ENCODE measurements at regions not wholly inside any gene's neighbourhood (a gene's known extent, or its start where the extent isn't known, plus 50 kb on each side); places are given as distances from the start of the nearest gene placed in this dataset.

GRCh38 chr14:29077916-29078315 is 311.3 kb downstream of the FOXG1 start:
- POLR2A ChIA-PET = no interaction called here

GRCh38 chr14:29078810-29079522 is 312.4 kb downstream of the FOXG1 start:
- H3K27me3 Mint-ChIP-seq = no peaks in the 10 kb centered on the region
- no peak overlapping the region for H3K4me3 Mint-ChIP-seq
- DNase-seq (no peak), ATAC-seq (ENCODE audit: low read depth) (no peak)
- H3K27ac Mint-ChIP-seq = no peak overlapping the region
- H3K4me1 Mint-ChIP-seq = no peaks in the 10 kb centered on the region
- POLR2A ChIA-PET = no interaction called here
- peaks cover 6% of the 10 kb centered on the region for H3K9me3 Mint-ChIP-seq
- no peaks in the 10 kb centered on the region for H3K36me3 Mint-ChIP-seq

More at GRCh38 chr14:29077916-29078315, 311.3 kb downstream of the FOXG1 start:
- no peak overlapping the region for H3K27ac Mint-ChIP-seq
- peaks cover 6% of the 10 kb centered on the region for H3K9me3 Mint-ChIP-seq
- DNase-seq = no peak
- H3K4me3 Mint-ChIP-seq = no peak overlapping the region
- no peaks in the 10 kb centered on the region for H3K4me1 Mint-ChIP-seq
- no peaks in the 10 kb centered on the region for H3K36me3 Mint-ChIP-seq
- H3K27me3 Mint-ChIP-seq = no peaks in the 10 kb centered on the region
- ATAC-seq (ENCODE audit: low read depth) = no peak

DNA sequence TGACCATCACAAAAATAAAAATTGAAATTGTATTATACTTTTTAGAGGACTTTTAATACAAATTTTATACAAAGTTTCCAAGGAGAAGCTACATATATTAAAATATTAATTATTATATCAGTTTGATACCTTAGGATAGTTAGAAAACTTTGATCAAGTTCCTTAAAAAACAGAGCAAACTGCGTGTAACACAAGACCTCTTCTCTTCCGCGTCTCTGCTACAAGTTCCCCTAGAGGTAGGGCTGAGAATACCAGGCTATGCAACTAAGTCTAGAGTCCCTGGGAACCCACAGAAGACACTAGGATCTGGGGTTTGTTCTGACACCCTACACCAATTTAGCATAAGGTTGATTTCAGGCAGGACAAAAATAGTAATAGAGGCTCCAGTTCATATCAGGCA is 319.0 kb downstream of the FOXG1 start:
- Mint-ChIP-seq H3K9me3 (peaks cover 1% of the 10 kb centered on the region), H3K4me3 (no peak overlapping the region), H3K36me3 (no peaks in the 10 kb centered on the region), H3K27ac (no peak overlapping the region), H3K4me1 (no peaks in the 10 kb centered on the region), H3K27me3 (no peaks in the 10 kb centered on the region)
- ATAC-seq (ENCODE audit: low read depth) = no peak
- POLR2A ChIA-PET = no interaction called here
- DNase-seq = no peak

- Mint-ChIP-seq H3K9me3 (peaks cover 5% of the 10 kb centered on the region), H3K4me3 (no peak overlapping the region), H3K27me3 (no peaks in the 10 kb centered on the region), H3K36me3 (no peaks in the 10 kb centered on the region), H3K4me1 (no peaks in the 10 kb centered on the region), H3K27ac (no peak overlapping the region)
- ATAC-seq (ENCODE audit: low read depth) (no peak), DNase-seq (no peak)
- POLR2A ChIA-PET = no interaction called here
These were observed 323.3 kb downstream of the FOXG1 start for GRCh38 chr14:29089849-29090248.

- POLR2A ChIA-PET = no interaction called here
- Mint-ChIP-seq H3K4me1 (no peaks in the 10 kb centered on the region), H3K9me3 (peaks cover 11% of the 10 kb centered on the region), H3K4me3 (no peak overlapping the region), H3K27me3 (no peaks in the 10 kb centered on the region), H3K27ac (no peak overlapping the region), H3K36me3 (no peaks in the 10 kb centered on the region)
- DNase-seq = no peak
- no peak for ATAC-seq (ENCODE audit: low read depth)
These were observed 325.5 kb downstream of the FOXG1 start for GRCh38 chr14:29092121-29092520.

- no peak overlapping the region for H3K4me3 Mint-ChIP-seq
- ATAC-seq (ENCODE audit: low read depth) (no peak), DNase-seq (no peak)
- no peak overlapping the region for H3K27ac Mint-ChIP-seq
- peaks cover 11% of the 10 kb centered on the region for H3K9me3 Mint-ChIP-seq
- no peaks in the 10 kb centered on the region for H3K4me1 Mint-ChIP-seq
- no peaks in the 10 kb centered on the region for H3K27me3 Mint-ChIP-seq
- no peaks in the 10 kb centered on the region for H3K36me3 Mint-ChIP-seq
- POLR2A ChIA-PET = no interaction called here
These were observed 330.9 kb downstream of the FOXG1 start for GRCh38 chr14:29097476-29097875.

DNA sequence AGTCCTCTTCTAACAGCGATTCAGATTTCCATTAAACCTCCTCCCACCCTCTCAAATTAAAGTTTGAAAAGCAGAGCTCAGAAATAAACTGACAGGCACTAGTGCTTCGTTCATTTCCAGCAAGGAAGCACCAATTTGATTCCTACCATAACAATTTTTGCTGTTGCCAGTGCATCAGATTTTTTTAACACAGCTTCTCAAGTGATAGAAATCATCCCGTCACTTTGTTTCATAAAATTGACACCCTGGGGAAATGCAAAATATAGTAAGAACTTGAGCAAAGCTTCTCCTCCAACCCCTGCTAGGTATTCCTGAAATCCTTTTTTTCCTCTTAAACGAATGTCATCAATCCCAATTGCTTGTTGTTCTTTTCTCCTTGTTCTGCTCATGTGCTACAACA is 332.1 kb downstream of the FOXG1 start:
- Mint-ChIP-seq H3K27me3 (no peaks in the 10 kb centered on the region), H3K9me3 (peaks cover 11% of the 10 kb centered on the region), H3K27ac (no peak overlapping the region), H3K4me3 (no peak overlapping the region), H3K4me1 (no peaks in the 10 kb centered on the region), H3K36me3 (no peaks in the 10 kb centered on the region)
- no peak for DNase-seq
- POLR2A ChIA-PET = no interaction called here
- no peak for ATAC-seq (ENCODE audit: low read depth)

GRCh38 chr14:29102266-29102665 is 335.7 kb downstream of the FOXG1 start:
- DNase-seq (no peak), ATAC-seq (ENCODE audit: low read depth) (no peak)
- Mint-ChIP-seq H3K27ac (no peak overlapping the region), H3K4me1 (no peaks in the 10 kb centered on the region), H3K9me3 (peaks cover 6% of the 10 kb centered on the region), H3K27me3 (no peaks in the 10 kb centered on the region), H3K36me3 (no peaks in the 10 kb centered on the region), H3K4me3 (no peak overlapping the region)
- POLR2A ChIA-PET = no interaction called here

- H3K4me1 Mint-ChIP-seq = no peaks in the 10 kb centered on the region
- H3K4me3 Mint-ChIP-seq = no peak overlapping the region
- H3K9me3 Mint-ChIP-seq = peaks cover 6% of the 10 kb centered on the region
- POLR2A ChIA-PET = no interaction called here
- DNase-seq = no peak
- no peaks in the 10 kb centered on the region for H3K27me3 Mint-ChIP-seq
- H3K27ac Mint-ChIP-seq = no peak overlapping the region
- no peaks in the 10 kb centered on the region for H3K36me3 Mint-ChIP-seq
- ATAC-seq (ENCODE audit: low read depth) = no peak
These were observed 336.4 kb downstream of the FOXG1 start for GRCh38 chr14:29102996-29103395.

DNA sequence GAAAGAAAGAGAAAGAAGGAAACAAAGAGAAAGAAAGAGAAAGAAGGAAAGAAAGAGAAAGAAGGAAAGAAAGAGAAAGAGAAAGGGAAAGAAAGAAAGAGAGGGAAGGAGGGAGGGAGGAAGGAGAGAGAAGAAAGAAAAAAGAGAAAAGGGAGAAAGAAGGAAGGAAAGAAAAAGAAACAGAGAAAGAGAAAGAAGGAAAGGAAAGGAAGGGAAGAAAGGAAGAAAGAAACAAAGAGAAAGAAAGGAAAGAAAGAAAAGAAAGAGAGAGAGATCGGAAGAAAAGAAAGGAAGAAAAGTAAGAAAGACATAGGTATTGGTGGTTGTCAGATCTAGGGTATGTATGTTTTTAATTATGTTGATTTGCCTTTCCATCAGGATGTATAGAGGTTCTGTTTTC is 342.3 kb downstream of the FOXG1 start:
- ATAC-seq (ENCODE audit: low read depth) = no peak
- no peaks in the 10 kb centered on the region for H3K36me3 Mint-ChIP-seq
- POLR2A ChIA-PET = no interaction called here
- no peak overlapping the region for H3K27ac Mint-ChIP-seq
- H3K27me3 Mint-ChIP-seq = no peaks in the 10 kb centered on the region
- no peak overlapping the region for H3K4me3 Mint-ChIP-seq
- peaks cover 7% of the 10 kb centered on the region for H3K9me3 Mint-ChIP-seq
- DNase-seq = no peak
- H3K4me1 Mint-ChIP-seq = no peaks in the 10 kb centered on the region

DNA sequence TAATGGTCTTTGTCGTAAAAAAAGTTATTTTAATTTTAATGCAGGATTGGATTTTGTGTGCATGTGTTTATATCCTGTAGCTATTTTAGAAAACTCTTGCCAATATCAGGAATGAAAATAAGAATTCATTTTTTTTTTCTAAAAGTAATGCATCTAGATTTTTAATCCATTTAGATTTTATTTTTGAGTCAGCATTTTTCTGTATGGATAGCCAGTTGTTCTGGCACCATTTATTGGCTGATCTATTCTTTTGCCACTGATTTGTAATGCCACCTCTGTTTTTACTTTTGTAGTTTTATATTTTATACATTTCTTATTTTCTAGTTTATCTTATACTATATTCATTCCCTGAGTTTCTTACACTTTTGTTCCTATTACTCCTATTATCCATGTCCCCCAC is 343.0 kb downstream of the FOXG1 start:
- Mint-ChIP-seq H3K36me3 (no peaks in the 10 kb centered on the region), H3K9me3 (peaks cover 7% of the 10 kb centered on the region), H3K4me3 (no peak overlapping the region), H3K27ac (no peak overlapping the region), H3K4me1 (no peaks in the 10 kb centered on the region), H3K27me3 (no peaks in the 10 kb centered on the region)
- POLR2A ChIA-PET = no interaction called here
- ATAC-seq (ENCODE audit: low read depth) (no peak), DNase-seq (no peak)

DNA sequence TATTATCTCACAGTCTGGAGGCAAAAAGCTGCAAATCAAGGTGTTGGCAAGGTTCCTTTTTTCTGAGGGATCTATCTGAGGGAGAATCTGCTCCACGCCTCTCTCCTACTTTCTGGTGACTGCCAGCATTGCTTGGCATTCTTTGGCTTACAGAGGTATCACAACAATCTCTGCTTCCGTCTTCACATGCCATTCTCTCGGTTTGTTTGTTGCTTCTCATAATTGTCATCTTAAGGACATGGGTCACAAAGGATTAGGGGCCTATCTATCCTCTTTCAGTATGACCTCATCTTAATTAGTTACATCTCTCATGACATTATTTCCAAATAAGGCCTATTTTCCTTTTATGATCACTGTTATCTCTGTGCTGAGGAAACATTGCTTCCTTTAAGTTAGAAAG is 345.0 kb downstream of the FOXG1 start:
- Mint-ChIP-seq H3K4me1 (no peaks in the 10 kb centered on the region), H3K36me3 (no peaks in the 10 kb centered on the region), H3K9me3 (peaks cover 7% of the 10 kb centered on the region), H3K27ac (no peak overlapping the region), H3K4me3 (no peak overlapping the region), H3K27me3 (no peaks in the 10 kb centered on the region)
- POLR2A ChIA-PET = no interaction called here
- ATAC-seq (ENCODE audit: low read depth) (no peak), DNase-seq (no peak)

GRCh38 chr14:29123017-29123416 is 356.4 kb downstream of the FOXG1 start:
- POLR2A ChIA-PET = no interaction called here
- DNase-seq (no peak), ATAC-seq (ENCODE audit: low read depth) (no peak)
- no peaks in the 10 kb centered on the region for H3K27me3 Mint-ChIP-seq
- H3K4me1 Mint-ChIP-seq = no peaks in the 10 kb centered on the region
- H3K36me3 Mint-ChIP-seq = no peaks in the 10 kb centered on the region
- H3K4me3 Mint-ChIP-seq = no peak overlapping the region
- H3K9me3 Mint-ChIP-seq = peaks cover 10% of the 10 kb centered on the region
- H3K27ac Mint-ChIP-seq = no peak overlapping the region

- ATAC-seq (ENCODE audit: low read depth) = no peak
- Mint-ChIP-seq H3K9me3 (peaks cover 6% of the 10 kb centered on the region), H3K27ac (no peak overlapping the region)
These were observed 359.8 kb downstream of the FOXG1 start for GRCh38 chr14:29126361-29126760.

DNA sequence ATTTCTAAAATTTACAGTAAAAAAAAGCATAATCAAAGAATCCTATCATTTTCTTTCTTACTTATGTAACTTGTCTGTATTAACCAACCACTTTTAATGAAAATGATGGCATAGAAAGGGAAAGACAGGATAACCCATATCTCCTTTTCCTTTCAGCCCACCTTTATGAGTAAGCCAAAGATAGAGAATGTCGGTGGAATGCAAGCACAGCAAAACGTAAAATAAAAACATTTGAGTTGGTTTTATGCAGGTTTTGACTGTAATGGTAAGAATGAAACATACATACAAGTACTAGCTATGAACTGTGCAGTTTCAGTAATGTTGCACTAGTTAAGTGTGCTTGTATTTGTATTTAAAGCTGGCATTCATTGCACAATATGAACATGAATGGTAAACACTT is 360.3 kb downstream of the FOXG1 start:
- ATAC-seq (ENCODE audit: low read depth) (no peak), DNase-seq (no peak)
- POLR2A ChIA-PET = no interaction called here
- Mint-ChIP-seq H3K36me3 (no peaks in the 10 kb centered on the region), H3K27ac (no peak overlapping the region), H3K27me3 (no peaks in the 10 kb centered on the region), H3K9me3 (peaks cover 6% of the 10 kb centered on the region), H3K4me3 (no peak overlapping the region), H3K4me1 (no peaks in the 10 kb centered on the region)

More at GRCh38 chr14:29126361-29126760, 359.8 kb downstream of the FOXG1 start:
- no peak overlapping the region for H3K4me3 Mint-ChIP-seq
- DNase-seq = no peak
- H3K36me3 Mint-ChIP-seq = no peaks in the 10 kb centered on the region
- no peaks in the 10 kb centered on the region for H3K4me1 Mint-ChIP-seq
- no peaks in the 10 kb centered on the region for H3K27me3 Mint-ChIP-seq
- POLR2A ChIA-PET = no interaction called here

Measured in activated naive CD8-positive, alpha-beta T cell treated with anti-CD3 and anti-CD28 coated beads, Interleukin-2, amount 10 ng/mL, durations not matched to agents 7 days and 5 days (primary cell).